Vagina (tissue), 2 donors: ENCODE measurements at regions not wholly inside any gene's neighbourhood (a gene's known extent, or its start where the extent isn't known, plus 50 kb on each side); places are given as distances from the start of the nearest gene placed in this dataset.

Source experiments
- CTCF ChIP-seq, 3 experiments: fragments of 450-650 bp in 2 of 3; fragments of 200-600 bp in 1 of 3; sonication (generic) in 1 of 3; IDR thresholded peaks; one replicate each; pipeline ENCODE4 v1.5.1; 2017 to 2019; ENCODE audit warnings: antibody characterized with exemption in 3 of 3, mild to moderate bottlenecking in 2 of 3, moderate library complexity in 2 of 3
- POLR2A ChIP-seq, 2 donors: fragments of 450-650 bp; IDR thresholded peaks; one replicate each; pipeline ENCODE4 v1.6.1; 2017; ENCODE audit warnings: antibody characterized with exemption in 2 of 2, mild to moderate bottlenecking in 2 of 2, moderate library complexity in 2 of 2
- POLR2AphosphoS5 ChIP-seq, 2 donors: sonication (generic); formaldehyde crosslinking; IDR thresholded peaks; one replicate each; pipeline ENCODE4 v1.9.0; 2017; ENCODE audit warnings: antibody characterized with exemption in 2 of 2, mild to moderate bottlenecking in 2 of 2, low read depth in 1 of 2; ENCODE audit not compliant: insufficient read depth in 1 of 2

- TF ChIP-seq POLR2AphosphoS5 (IDR thresholded peaks at IDR 0.05; ENCODE audit: insufficient read depth in 1 of 2, low read depth in 1 of 2) (no peak), CTCF (IDR thresholded peaks at IDR 0.05) (no peak), POLR2A (IDR thresholded peaks at IDR 0.05) (no peak)
These were observed 524.2 kb upstream of the CHAC2 start for GRCh38 chr2:53243430-53243829.
